HepG2 (cell line): ENCODE measurements at regions not wholly inside any gene's neighbourhood (a gene's known extent, or its start where the extent isn't known, plus 50 kb on each side); places are given as distances from the start of the nearest gene placed in this dataset.

Experiments used
- ATAC-seq: fragments of 200-7000 bp; cut with Tn5 transposase; 3 replicates; pipeline ENCODE4 v1.9.1; 2020; ENCODE audit warnings: mild to moderate bottlenecking, moderate library complexity
- BruUV-seq: library from RNA; stranded (reverse); fragments of 400-500 nt; replicated peaks from 2 replicates; lab custom pipeline; 2021; lab: Mats Ljungman, UMichigan
- CTCF ChIA-PET: fragments of 300-600 bp; formaldehyde crosslinking; extraction: SDS; loops from one replicate; lab custom pipeline; 2021; ENCODE audit warnings: low total read pairs, inconsistent platforms, low intra/inter-chr PET ratio; lab: Yijun Ruan, JAX
- POLR2A ChIA-PET: fragments of 350-600 bp; sonication (Branson Sonifier 250); formaldehyde crosslinking; loops from one replicate; lab custom pipeline; 2020; ENCODE audit warnings: antibody characterized with exemption, inconsistent platforms; lab: Yijun Ruan, JAX
- DNase-seq: peaks from one replicate; pipeline ENCODE4 v3.0.0-alpha.2; 2015; ENCODE audit warnings: low spot score
- FAIRE-seq: peaks from 3 replicates; lab custom pipeline; 2011; peaks lifted over from hg19 to GRCh38; lab: Jason Lieb, UNC
- H2AFZ ChIP-seq: one replicate; pipeline ENCODE4 v1.6.1; 2011; ENCODE audit warnings: low read length, inconsistent platforms
- H3K27ac ChIP-seq: fragments of 300-600 bp; 3 replicates; pipeline ENCODE4 v1.8.0; 2011; ENCODE audit warnings: mixed run types, mild to moderate bottlenecking, mixed read lengths, low read length, inconsistent platforms; ENCODE audit not compliant: insufficient read depth; ENCODE audit errors: extremely low read length
- H3K27me3 ChIP-seq, 2 experiments: fragments of 200-600 bp in 1 of 2; 2 replicates in 1 of 2; 3 replicates in 1 of 2; pipeline versions ENCODE4 v1.6.0 to v1.8.0; 2011; ENCODE audit warnings: low read length in 2 of 2, mild to moderate bottlenecking in 2 of 2, moderate library complexity in 2 of 2, inconsistent platforms in 1 of 2; ENCODE audit not compliant: insufficient read depth in 2 of 2, control insufficient read depth in 1 of 2
- H3K36me3 ChIP-seq, 2 experiments: fragments of 200-600 bp in 1 of 2; replicated peaks in 1 of 2; 2 replicates in 1 of 2; 3 replicates in 1 of 2; pipeline versions ENCODE4 v1.5.1 to v1.8.0; 2011; ENCODE audit warnings: low read length in 2 of 2, inconsistent platforms in 1 of 2; ENCODE audit not compliant: insufficient read depth in 2 of 2, control insufficient read depth in 1 of 2
- H3K4me1 ChIP-seq: 2 replicates; pipeline ENCODE4 v1.5.1; 2012; ENCODE audit warnings: low read length, inconsistent platforms; ENCODE audit not compliant: insufficient read depth
- H3K4me2 ChIP-seq: 2 replicates; pipeline ENCODE4 v1.6.0; 2011; ENCODE audit warnings: low read depth, low read length, inconsistent platforms
- H3K4me3 ChIP-seq, 3 experiments: fragments of 200-600 bp in 1 of 3; sonication (generic), shearing (Covaris generic) in 1 of 3; replicated peaks in 1 of 3; 2 replicates each; pipeline ENCODE4 v1.5.1; 2011 to 2016; ENCODE audit warnings: low read length in 3 of 3, inconsistent platforms in 2 of 3, low read depth in 2 of 3, mild to moderate bottlenecking in 2 of 3, control low read depth in 1 of 3, mixed read lengths in 1 of 3; ENCODE audit not compliant: insufficient read depth in 1 of 3
- H3K79me2 ChIP-seq: one replicate; pipeline ENCODE4 v1.6.1; 2011; ENCODE audit warnings: low read length, inconsistent platforms; ENCODE audit not compliant: insufficient read depth
- H3K9ac ChIP-seq: 2 replicates; pipeline ENCODE4 v1.6.0; 2011; ENCODE audit warnings: mild to moderate bottlenecking, low read depth, low read length, inconsistent platforms; ENCODE audit not compliant: insufficient read depth
- H3K9me3 ChIP-seq: 2 replicates; pipeline ENCODE4 v1.5.1; 2012; ENCODE audit warnings: mild to moderate bottlenecking, low read length
- H4K20me1 ChIP-seq: 2 replicates; pipeline ENCODE4 v1.6.0; 2011; ENCODE audit warnings: inconsistent platforms, mild to moderate bottlenecking, low read length, moderate library complexity; ENCODE audit not compliant: insufficient read depth
- NCOA5 ChIP-seq: sonication (generic); formaldehyde crosslinking; IDR thresholded peaks from 2 replicates; pipeline ENCODE4 v1.4.0; 2020; ENCODE audit warnings: missing genetic modification reagents
- NR1H2 ChIP-seq: sonication (generic); formaldehyde crosslinking; IDR thresholded peaks from 2 replicates; pipeline ENCODE4 v1.8.1; 2022; ENCODE audit warnings: low read depth, missing genetic modification reagents, borderline replicate concordance
- PCBP2 ChIP-seq: fragments of 200-400 bp; formaldehyde crosslinking; optimal IDR thresholded peaks from 2 replicates; pipeline ENCODE3; 2018; ENCODE audit warnings: low read length, low read depth; ENCODE audit not compliant: poor library complexity, severe bottlenecking
- YY1 ChIP-seq: IDR thresholded peaks from 2 replicates; pipeline ENCODE4 v1.6.1; 2011; ENCODE audit warnings: low read length, low read depth, moderate library complexity, mild to moderate bottlenecking; ENCODE audit not compliant: insufficient read depth, insufficient replicate concordance
- ZFP36 ChIP-seq: fragments of 150-350 bp; IDR thresholded peaks from 2 replicates; pipeline ENCODE4 v1.6.1; 2018; ENCODE audit warnings: borderline replicate concordance, low read length, low read depth; ENCODE audit not compliant: partially characterized antibody
- ZNF160 ChIP-seq: sonication (generic); formaldehyde crosslinking; IDR thresholded peaks from 2 replicates; pipeline ENCODE4 v1.8.0; 2022; ENCODE audit warnings: mild to moderate bottlenecking, inconsistent platforms, missing genetic modification reagents
- ZNF230 ChIP-seq: sonication (generic); formaldehyde crosslinking; IDR thresholded peaks from 2 replicates; pipeline ENCODE4 v1.4.0; 2020; ENCODE audit warnings: mild to moderate bottlenecking, missing genetic modification reagents
- ZNF430 ChIP-seq: sonication (generic); formaldehyde crosslinking; IDR thresholded peaks from 2 replicates; pipeline ENCODE4 v1.9.0; 2021; ENCODE audit warnings: mild to moderate bottlenecking, missing genetic modification reagents
- ZNF468 ChIP-seq: sonication (generic); formaldehyde crosslinking; IDR thresholded peaks from 2 replicates; pipeline ENCODE4 v1.8.0; 2022; ENCODE audit warnings: mild to moderate bottlenecking, moderate library complexity, missing genetic modification reagents
- ZNF549 ChIP-seq: sonication (generic); formaldehyde crosslinking; IDR thresholded peaks from 2 replicates; pipeline ENCODE4 v1.5.0; 2020; ENCODE audit warnings: missing genetic modification reagents
- ZNF816 ChIP-seq: sonication (generic); formaldehyde crosslinking; IDR thresholded peaks from 2 replicates; pipeline ENCODE4 v1.8.0; 2022; ENCODE audit warnings: missing genetic modification reagents, mild to moderate bottlenecking, borderline replicate concordance
- WGBS: methylation state at CpG from one replicate; pipeline ENCODE4 v1.1.6; 2017; ENCODE audit warnings: low lambda C conversion rate; 5-methylcytosine and 5-hydroxymethylcytosine counted together
- in situ Hi-C: cut with HindIII; loops from 2 replicates; pipeline ENCODE4 v1.10.0; 2017; ENCODE audit warnings: low pct_unique_long_range_greater_than_20kb; ENCODE audit not compliant: extremely low pct_ligation_motif_present
- intact Hi-C: fragments of 100-400 bp; cut with micrococcal nuclease; formaldehyde crosslinking; loops from one replicate; pipeline ENCODE4 v1.10.0; 2022; ENCODE audit not compliant: unreplicated experiment
- TF ChIP-seq, protein P1 (sequence below): sonication (generic); formaldehyde crosslinking; IDR thresholded peaks from 2 replicates; pipeline ENCODE4 v1.4.0; 2020; ENCODE audit warnings: missing genetic modification reagents

GRCh38 chr13:67619995-67620380 lies 389.9 kb upstream of the PCDH9 start:
- no peak for DNase-seq
- Histone ChIP-seq H3K36me3 (no peaks in the 10 kb centered on the region), H4K20me1 (no peaks in the 10 kb centered on the region), H3K4me1 (no peaks in the 10 kb centered on the region), H3K79me2 (no peaks in the 10 kb centered on the region), H3K27me3 (no peaks in the 10 kb centered on the region; a peak in 1 of 5 replicates), H3K27ac (no peak overlapping the region), H3K9me3 (no peaks in the 10 kb centered on the region), H2AFZ (no peak overlapping the region), H3K4me2 (no peak overlapping the region), H3K4me3 (no peak overlapping the region), H3K9ac (no peak overlapping the region)
- intact Hi-C loops (no loop called here), in situ Hi-C loops (no loop called here)
- POLR2A ChIA-PET = no interaction called here
- ATAC-seq = no peak
- TF ChIP-seq ZNF230 (CRISPR knock-in tag) (no peak), PCBP2 (no peak), ZNF430 (CRISPR knock-in tag) (no peak), NR1H2 (CRISPR knock-in tag) (no peak), ZNF816 (no peak), YY1 (no peak), ZNF549 (CRISPR knock-in tag) (no peak), NCOA5 (no peak), ZFP36 (no peak)
- CTCF ChIA-PET = no interaction called here
- FAIRE-seq = no peak
- WGBS = 8% methylated on average over 2 of the region's 2 CpGs
- no TSS peak for BruUV-seq

DNA sequence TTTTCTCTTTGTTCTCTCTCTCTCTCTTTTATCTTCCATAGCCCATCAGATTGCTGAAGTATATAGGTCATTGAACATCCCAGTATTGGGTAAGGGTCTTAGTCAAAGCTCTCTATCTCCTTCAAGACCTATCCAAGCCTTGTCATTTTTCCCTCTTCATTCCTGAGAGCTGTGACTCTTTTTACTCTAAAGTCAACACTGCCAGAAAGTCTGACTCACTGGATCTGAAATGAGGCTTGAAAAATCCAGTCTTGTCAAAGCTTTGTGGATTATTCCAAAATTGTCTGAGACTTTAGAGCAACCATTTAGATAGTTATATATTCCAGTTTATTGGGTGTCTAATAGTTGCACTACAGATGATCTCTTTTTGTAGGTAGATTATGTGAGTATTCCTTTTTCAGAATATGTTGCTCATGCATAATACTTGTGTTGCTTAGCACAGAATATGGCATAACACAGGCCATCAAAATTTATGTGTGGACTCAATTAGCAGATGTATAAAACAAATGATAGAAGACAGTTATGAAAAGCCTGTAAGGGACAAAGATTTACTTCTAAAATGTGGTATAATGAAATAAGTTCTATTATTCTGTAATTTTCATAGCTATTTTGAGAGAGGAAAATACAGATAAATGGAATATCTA lies 389.3 kb upstream of the PCDH9 start:
- no TSS peak for BruUV-seq
- CTCF ChIA-PET = no interaction called here
- H3K4me1 ChIP-seq = no peaks in the 10 kb centered on the region
- no peak overlapping the region for H3K27ac ChIP-seq
- in situ Hi-C loops (no loop called here), intact Hi-C loops (no loop called here)
- H3K36me3 ChIP-seq = no peaks in the 10 kb centered on the region
- FAIRE-seq = no peak
- no peaks in the 10 kb centered on the region for H3K9me3 ChIP-seq
- no peaks in the 10 kb centered on the region for H4K20me1 ChIP-seq
- H3K27me3 ChIP-seq = no peaks in the 10 kb centered on the region; a peak in 1 of 5 replicates
- H3K4me3 ChIP-seq = no peak overlapping the region
- no peak overlapping the region for H3K9ac ChIP-seq
- no peak for DNase-seq
- POLR2A ChIA-PET = no interaction called here
- no peaks in the 10 kb centered on the region for H3K79me2 ChIP-seq
- no peak overlapping the region for H2AFZ ChIP-seq
- no peak for ATAC-seq
- H3K4me2 ChIP-seq = no peak overlapping the region
- TF ChIP-seq ZNF468 (no peak), ZNF160 (CRISPR knock-in tag) (no peak)
- TF ChIP-seq, protein P1, sequence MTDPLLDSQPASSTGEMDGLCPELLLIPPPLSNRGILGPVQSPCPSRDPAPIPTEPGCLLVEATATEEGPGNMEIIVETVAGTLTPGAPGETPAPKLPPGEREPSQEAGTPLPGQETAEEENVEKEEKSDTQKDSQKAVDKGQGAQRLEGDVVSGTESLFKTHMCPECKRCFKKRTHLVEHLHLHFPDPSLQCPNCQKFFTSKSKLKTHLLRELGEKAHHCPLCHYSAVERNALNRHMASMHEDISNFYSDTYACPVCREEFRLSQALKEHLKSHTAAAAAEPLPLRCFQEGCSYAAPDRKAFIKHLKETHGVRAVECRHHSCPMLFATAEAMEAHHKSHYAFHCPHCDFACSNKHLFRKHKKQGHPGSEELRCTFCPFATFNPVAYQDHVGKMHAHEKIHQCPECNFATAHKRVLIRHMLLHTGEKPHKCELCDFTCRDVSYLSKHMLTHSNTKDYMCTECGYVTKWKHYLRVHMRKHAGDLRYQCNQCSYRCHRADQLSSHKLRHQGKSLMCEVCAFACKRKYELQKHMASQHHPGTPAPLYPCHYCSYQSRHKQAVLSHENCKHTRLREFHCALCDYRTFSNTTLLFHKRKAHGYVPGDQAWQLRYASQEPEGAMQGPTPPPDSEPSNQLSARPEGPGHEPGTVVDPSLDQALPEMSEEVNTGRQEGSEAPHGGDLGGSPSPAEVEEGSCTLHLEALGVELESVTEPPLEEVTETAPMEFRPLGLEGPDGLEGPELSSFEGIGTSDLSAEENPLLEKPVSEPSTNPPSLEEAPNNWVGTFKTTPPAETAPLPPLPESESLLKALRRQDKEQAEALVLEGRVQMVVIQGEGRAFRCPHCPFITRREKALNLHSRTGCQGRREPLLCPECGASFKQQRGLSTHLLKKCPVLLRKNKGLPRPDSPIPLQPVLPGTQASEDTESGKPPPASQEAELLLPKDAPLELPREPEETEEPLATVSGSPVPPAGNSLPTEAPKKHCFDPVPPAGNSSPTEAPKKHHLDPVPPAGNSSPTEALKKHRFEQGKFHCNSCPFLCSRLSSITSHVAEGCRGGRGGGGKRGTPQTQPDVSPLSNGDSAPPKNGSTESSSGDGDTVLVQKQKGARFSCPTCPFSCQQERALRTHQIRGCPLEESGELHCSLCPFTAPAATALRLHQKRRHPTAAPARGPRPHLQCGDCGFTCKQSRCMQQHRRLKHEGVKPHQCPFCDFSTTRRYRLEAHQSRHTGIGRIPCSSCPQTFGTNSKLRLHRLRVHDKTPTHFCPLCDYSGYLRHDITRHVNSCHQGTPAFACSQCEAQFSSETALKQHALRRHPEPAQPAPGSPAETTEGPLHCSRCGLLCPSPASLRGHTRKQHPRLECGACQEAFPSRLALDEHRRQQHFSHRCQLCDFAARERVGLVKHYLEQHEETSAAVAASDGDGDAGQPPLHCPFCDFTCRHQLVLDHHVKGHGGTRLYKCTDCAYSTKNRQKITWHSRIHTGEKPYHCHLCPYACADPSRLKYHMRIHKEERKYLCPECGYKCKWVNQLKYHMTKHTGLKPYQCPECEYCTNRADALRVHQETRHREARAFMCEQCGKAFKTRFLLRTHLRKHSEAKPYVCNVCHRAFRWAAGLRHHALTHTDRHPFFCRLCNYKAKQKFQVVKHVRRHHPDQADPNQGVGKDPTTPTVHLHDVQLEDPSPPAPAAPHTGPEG (CRISPR knock-in tag) = no peak
